ENCODE measurements at regions not wholly inside any gene's neighbourhood (a gene's known extent, or its start where the extent isn't known, plus 50 kb on each side); places are given as distances from the start of the nearest gene placed in this dataset.

- TF ChIP-seq CTCF (IDR thresholded peaks at IDR 0.05), result no peak
- no peak for TF ChIP-seq POLR2A (IDR thresholded peaks at IDR 0.05)
Measured at GRCh38 chr7:41261080-41261479, 441.8 kb downstream of the INHBA start.
